Stimulated activated naive B cell treated with anti-CD40 and anti-IgM and Interleukin-4, amounts not matched to agents 10 μg/mL and 1 μg/mL and 100 μg/mL, for 72 hours (primary cell): ENCODE measurements at regions not wholly inside any gene's neighbourhood (a gene's known extent, or its start where the extent isn't known, plus 50 kb on each side); places are given as distances from the start of the nearest gene placed in this dataset.
A peak's percentile ranks its signal among the peaks of the same experiment; 100 is the strongest.
"Not testable (repeated sequence)": the region's sequence is repeated elsewhere in the genome, so short reads cannot be mapped to it uniquely, and the experiment has no call there.

Source experiments
- ATAC-seq, 2 donors: fragments of 150-1000 bp; cut with Tn5 transposase; replicated peaks; 2 replicates each; pipeline ENCODE4 v1.10.0; 2021; ENCODE audit warnings: moderate library complexity in 1 of 2
- DNase-seq: peaks from one replicate; pipeline ENCODE4 v3.0.0; 2021
- H3K27ac Mint-ChIP-seq: one replicate; pipeline ENCODE4 v1.8.0; 2022; ENCODE audit warnings: mild to moderate bottlenecking, mixed read lengths
- H3K27me3 Mint-ChIP-seq, 2 donors: one replicate each; pipeline ENCODE4 v1.8.0; 2022; ENCODE audit warnings: mixed read lengths in 2 of 2
- H3K36me3 Mint-ChIP-seq, 2 donors: one replicate each; pipeline ENCODE4 v1.8.0; 2022; ENCODE audit warnings: mixed read lengths in 2 of 2, mild to moderate bottlenecking in 1 of 2
- H3K4me1 Mint-ChIP-seq, 2 donors: one replicate each; pipeline ENCODE4 v1.8.0; 2022; ENCODE audit warnings: mixed read lengths in 2 of 2, mild to moderate bottlenecking in 1 of 2
- H3K4me3 Mint-ChIP-seq, 2 donors: one replicate each; pipeline ENCODE4 v1.8.0; 2022; ENCODE audit warnings: mild to moderate bottlenecking in 2 of 2, mixed read lengths in 2 of 2, moderate library complexity in 1 of 2
- H3K9me3 Mint-ChIP-seq, 2 donors: one replicate each; pipeline ENCODE4 v1.8.0; 2022; ENCODE audit warnings: mixed read lengths in 2 of 2, mild to moderate bottlenecking in 1 of 2

GRCh38 chr17:51398687-51399086 is 138.3 kb downstream of the UTP18 start:
- H3K4me1 Mint-ChIP-seq: no peaks in the 10 kb centered on the region

DNA sequence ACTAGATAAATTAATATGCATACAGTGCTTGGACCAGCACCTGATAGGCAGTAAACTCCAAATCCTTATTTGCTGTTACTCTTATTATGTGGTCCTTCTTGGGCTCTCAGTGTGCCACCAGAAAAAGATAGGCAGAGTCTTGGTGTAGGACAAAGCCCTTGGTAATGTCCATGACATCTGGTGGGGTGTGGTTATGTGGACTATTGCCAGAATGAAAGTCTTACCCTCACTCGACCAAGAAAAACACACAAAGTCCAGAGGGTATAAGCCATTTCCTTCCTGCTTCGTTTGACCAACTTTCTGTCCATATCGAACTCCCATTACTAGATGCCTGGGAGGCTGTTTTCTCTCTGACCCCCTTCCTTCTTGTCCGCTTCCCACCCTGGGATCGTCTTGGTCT is 140.9 kb downstream of the UTP18 start:
- no peaks in the 10 kb centered on the region for H3K36me3 Mint-ChIP-seq

More at GRCh38 chr17:51398687-51399086, 138.3 kb downstream of the UTP18 start:
- Mint-ChIP-seq H3K36me3 (no peaks in the 10 kb centered on the region), H3K4me3 (no peak overlapping the region), H3K27me3 (peaks cover 13 to 18% of the 10 kb centered on the region in 2 donors), H3K9me3 (peaks cover 0 to 3% of the 10 kb centered on the region in 2 donors), H3K27ac (no peak overlapping the region)
- DNase-seq: no peak
- no peak for ATAC-seq

DNA sequence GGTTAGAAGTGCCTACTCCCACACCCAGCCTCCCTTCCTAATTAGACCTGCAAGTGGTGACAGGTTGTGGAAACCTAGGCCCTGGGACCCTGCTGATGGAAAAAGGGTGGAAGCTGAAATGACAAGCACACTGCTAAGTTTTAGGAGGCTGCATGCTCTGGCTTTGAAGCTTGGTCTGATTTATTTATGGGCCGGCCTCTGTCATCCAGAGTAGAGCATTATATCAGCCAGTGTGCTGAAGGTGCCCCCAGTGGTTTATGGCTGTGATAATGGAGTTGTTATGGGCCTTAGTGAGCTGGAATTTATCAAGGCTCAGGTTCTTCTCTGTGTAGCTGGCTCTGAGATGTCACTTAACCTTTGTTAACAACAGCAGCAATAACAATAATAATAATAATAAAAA is 142.6 kb downstream of the UTP18 start:
- H3K36me3 Mint-ChIP-seq: no peaks in the 10 kb centered on the region
- no peak for ATAC-seq

More for the DNA sequence above, 140.9 kb downstream of the UTP18 start:
- ATAC-seq (no peak), DNase-seq (no peak)
- H3K27me3 Mint-ChIP-seq: peaks cover 13 to 18% of the 10 kb centered on the region in 2 donors
- no peak overlapping the region for H3K4me3 Mint-ChIP-seq
- H3K4me1 Mint-ChIP-seq: no peaks in the 10 kb centered on the region
- H3K27ac Mint-ChIP-seq: no peak overlapping the region
- peaks cover 0 to 3% of the 10 kb centered on the region in 2 donors for H3K9me3 Mint-ChIP-seq

GRCh38 chr17:51407576-51407975 is 147.2 kb downstream of the UTP18 start:
- Mint-ChIP-seq H3K9me3 (no peaks in the 10 kb centered on the region), H3K27me3 (peaks cover 5 to 24% of the 10 kb centered on the region in 2 donors), H3K27ac (no peak overlapping the region), H3K4me3 (no peak overlapping the region), H3K36me3 (no peaks in the 10 kb centered on the region), H3K4me1 (no peaks in the 10 kb centered on the region)
- ATAC-seq: no peak
- no peak for DNase-seq

More for the DNA sequence above, 142.6 kb downstream of the UTP18 start:
- Mint-ChIP-seq H3K27ac (no peak overlapping the region), H3K9me3 (peaks cover 0 to 3% of the 10 kb centered on the region in 2 donors), H3K4me3 (no peak overlapping the region), H3K4me1 (no peaks in the 10 kb centered on the region), H3K27me3 (peaks cover 13 to 19% of the 10 kb centered on the region in 2 donors)
- DNase-seq: no peak

GRCh38 chr17:51419476-51419875 is 159.1 kb downstream of the UTP18 start:
- H3K9me3 Mint-ChIP-seq: peaks cover 0 to 1% of the 10 kb centered on the region in 2 donors
- no peak overlapping the region for H3K4me3 Mint-ChIP-seq
- no peaks in the 10 kb centered on the region for H3K4me1 Mint-ChIP-seq
- no peak for ATAC-seq
- peaks cover 26 to 33% of the 10 kb centered on the region in 2 donors for H3K27me3 Mint-ChIP-seq
- H3K36me3 Mint-ChIP-seq: no peaks in the 10 kb centered on the region
- DNase-seq: no peak
- no peak overlapping the region for H3K27ac Mint-ChIP-seq

DNA sequence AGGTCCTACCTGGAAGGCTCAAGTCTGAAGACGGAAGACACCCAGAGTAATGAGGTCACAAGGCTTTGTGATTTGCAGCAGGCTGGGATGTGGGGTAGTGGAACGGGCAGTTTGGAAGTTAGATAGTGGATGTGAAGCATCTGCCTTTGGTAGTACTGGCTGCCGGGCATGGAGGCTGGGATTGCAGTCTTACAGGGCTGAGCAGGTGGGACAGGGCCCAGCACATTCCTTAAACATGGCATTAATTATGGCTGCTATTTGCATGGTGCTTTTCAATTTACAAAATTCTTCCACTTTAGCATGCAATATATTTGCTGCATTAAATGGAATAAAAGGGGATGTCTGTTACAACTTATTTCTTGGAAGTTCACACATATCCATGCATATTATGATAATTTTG is 161.2 kb downstream of the UTP18 start:
- Mint-ChIP-seq H3K9me3 (peaks cover 0 to 1% of the 10 kb centered on the region in 2 donors), H3K4me3 (no peak overlapping the region), H3K4me1 (no peaks in the 10 kb centered on the region), H3K27ac (no peak overlapping the region), H3K36me3 (no peaks in the 10 kb centered on the region), H3K27me3 (peaks cover 26 to 28% of the 10 kb centered on the region in 2 donors)
- ATAC-seq (no peak), DNase-seq (no peak)

DNA sequence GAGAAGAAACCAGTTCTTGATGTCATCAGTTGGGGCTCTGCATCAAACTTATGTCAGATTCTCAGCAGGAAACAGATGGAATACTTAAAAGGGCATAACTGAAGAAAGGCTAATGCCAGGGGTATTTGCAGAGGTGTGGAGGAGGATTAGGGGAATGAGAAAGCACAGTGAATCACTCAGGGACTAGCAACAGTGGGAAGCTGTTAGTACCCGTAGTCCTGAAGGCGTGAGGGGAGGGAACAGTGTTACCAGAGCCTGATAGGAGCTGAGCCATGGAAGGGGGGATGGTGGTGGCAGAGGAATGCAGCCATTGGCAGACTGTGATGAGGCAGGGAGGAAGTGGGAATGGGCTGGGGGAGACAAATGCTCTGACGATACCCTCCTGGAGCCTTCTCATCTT is 162.3 kb downstream of the UTP18 start:
- Mint-ChIP-seq H3K4me1 (peaks cover 2% of the 10 kb centered on the region in 2 donors), H3K4me3 (no peak overlapping the region), H3K9me3 (peaks cover 0 to 1% of the 10 kb centered on the region in 2 donors), H3K27ac (no peak overlapping the region), H3K27me3 (peaks cover 29 to 30% of the 10 kb centered on the region in 2 donors), H3K36me3 (no peaks in the 10 kb centered on the region)
- ATAC-seq (no peak), DNase-seq (no peak)

- Mint-ChIP-seq H3K4me1 (peaks cover 4 to 7% of the 10 kb centered on the region in 2 donors), H3K27me3 (peaks cover 29 to 33% of the 10 kb centered on the region in 2 donors), H3K36me3 (no peaks in the 10 kb centered on the region), H3K27ac (no peak overlapping the region), H3K4me3 (no peak overlapping the region), H3K9me3 (peaks cover 0 to 1% of the 10 kb centered on the region in 2 donors)
- ATAC-seq (no peak), DNase-seq (no peak)
Measured at GRCh38 chr17:51423421-51424160, 163.2 kb downstream of the UTP18 start.

GRCh38 chr17:51425773-51426172 is 165.4 kb downstream of the UTP18 start:
- Mint-ChIP-seq H3K27me3 (peaks cover 24% of the 10 kb centered on the region in 2 donors), H3K9me3 (peaks cover 0 to 1% of the 10 kb centered on the region in 2 donors), H3K27ac (no peak overlapping the region), H3K36me3 (no peaks in the 10 kb centered on the region), H3K4me3 (no peak overlapping the region), H3K4me1 (peaks cover 4 to 7% of the 10 kb centered on the region in 2 donors)
- ATAC-seq (no peak), DNase-seq (no peak)

- Mint-ChIP-seq H3K4me1 (peaks cover 4 to 7% of the 10 kb centered on the region in 2 donors), H3K27ac (no peak overlapping the region), H3K9me3 (no peaks in the 10 kb centered on the region), H3K27me3 (peaks cover 11% of the 10 kb centered on the region in 2 donors), H3K36me3 (no peaks in the 10 kb centered on the region), H3K4me3 (no peak overlapping the region)
- no peak for DNase-seq
- no peak for ATAC-seq
Measured at GRCh38 chr17:51427323-51427811, 167.0 kb downstream of the UTP18 start.

- ATAC-seq: peak in 1 of 2 donors; percentile 34
- Mint-ChIP-seq H3K36me3 (no peaks in the 10 kb centered on the region), H3K27me3 (peaks cover 6 to 7% of the 10 kb centered on the region in 2 donors), H3K9me3 (no peaks in the 10 kb centered on the region), H3K4me3 (no peak overlapping the region), H3K4me1 (peaks cover 4 to 7% of the 10 kb centered on the region in 2 donors), H3K27ac (no peak overlapping the region)
- DNase-seq: no peak
Measured at GRCh38 chr17:51427856-51428255, 167.5 kb downstream of the UTP18 start.

DNA sequence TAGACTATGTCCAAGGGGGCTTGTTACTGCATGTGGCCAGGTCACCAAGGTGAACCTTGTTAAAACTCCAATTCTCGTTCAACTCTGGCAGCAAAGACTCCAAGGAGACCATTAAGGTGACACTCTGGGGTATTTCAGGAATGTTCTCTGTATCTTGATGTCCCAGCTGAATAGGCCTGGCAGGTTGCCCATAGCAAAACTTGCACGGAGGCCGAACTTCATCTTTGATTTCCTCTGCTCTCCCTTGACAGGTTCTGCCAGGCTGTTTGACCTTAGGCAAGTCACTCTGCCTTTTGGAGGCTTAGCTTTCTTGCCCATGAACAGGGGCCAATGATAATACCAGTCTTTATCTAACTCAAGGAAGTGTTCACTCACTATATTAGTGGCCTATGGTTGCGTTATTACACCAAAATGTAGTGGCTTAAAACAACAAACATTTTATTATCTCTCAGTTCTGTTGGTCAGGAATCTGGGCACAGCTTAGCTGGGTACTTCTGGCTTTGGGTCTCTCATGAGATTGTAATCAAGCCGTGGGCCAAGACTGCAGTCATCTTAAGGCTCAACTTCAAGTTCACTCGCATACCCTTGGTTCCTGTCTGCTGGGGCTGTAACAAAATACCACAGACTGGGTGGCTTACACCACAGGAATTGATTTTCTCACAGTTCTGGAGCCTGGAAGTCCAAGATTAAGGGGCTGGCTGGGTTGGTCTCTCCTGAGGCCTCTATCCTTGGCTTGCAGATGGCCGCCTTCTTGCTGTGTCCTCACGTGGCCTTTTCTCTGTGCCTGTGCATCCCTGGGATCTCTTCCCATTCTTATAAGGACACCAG is 168.5 kb downstream of the UTP18 start:
- ATAC-seq (no peak), DNase-seq (no peak)
- no peaks in the 10 kb centered on the region for H3K36me3 Mint-ChIP-seq
- H3K27me3 Mint-ChIP-seq: peaks cover 6% of the 10 kb centered on the region in 2 donors
- H3K27ac Mint-ChIP-seq: no peak overlapping the region
- no peak overlapping the region for H3K4me3 Mint-ChIP-seq
- H3K4me1 Mint-ChIP-seq: peaks cover 4 to 7% of the 10 kb centered on the region in 2 donors
- H3K9me3 Mint-ChIP-seq: no peaks in the 10 kb centered on the region

GRCh38 chr17:51429938-51430337 is 169.6 kb downstream of the UTP18 start:
- H3K27me3 Mint-ChIP-seq: peaks cover 6 to 10% of the 10 kb centered on the region in 2 donors
- not testable (repeated sequence) for DNase-seq, H3K9me3 Mint-ChIP-seq, H3K36me3 Mint-ChIP-seq, H3K4me3 Mint-ChIP-seq, H3K4me1 Mint-ChIP-seq, H3K27ac Mint-ChIP-seq, ATAC-seq

DNA sequence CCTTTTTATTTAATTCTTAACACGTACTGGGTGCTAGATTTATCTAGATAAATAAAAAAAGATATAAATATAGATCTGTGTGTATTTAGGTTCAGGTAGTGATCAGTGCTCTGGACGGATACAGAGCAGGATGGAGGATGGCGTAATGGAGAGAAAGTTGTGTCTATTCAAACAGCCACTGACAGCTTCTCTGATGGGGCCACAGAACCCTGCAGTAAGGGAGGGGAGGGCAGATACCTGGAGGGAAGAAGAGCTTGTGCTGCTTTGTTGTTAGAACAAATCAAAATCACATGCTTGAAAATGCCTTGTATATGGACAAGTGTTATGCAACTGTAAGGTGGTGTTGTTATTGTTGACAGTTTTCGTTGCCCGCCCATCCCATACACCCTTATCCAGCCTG is 170.2 kb downstream of the UTP18 start:
- ATAC-seq (no peak), DNase-seq (no peak)
- no peaks in the 10 kb centered on the region for H3K36me3 Mint-ChIP-seq
- H3K4me1 Mint-ChIP-seq: peaks cover 4 to 7% of the 10 kb centered on the region in 2 donors
- peaks cover 6 to 10% of the 10 kb centered on the region in 2 donors for H3K27me3 Mint-ChIP-seq
- H3K27ac Mint-ChIP-seq: no peak overlapping the region
- no peaks in the 10 kb centered on the region for H3K9me3 Mint-ChIP-seq
- no peak overlapping the region for H3K4me3 Mint-ChIP-seq
